HL-60 (cell line): ENCODE measurements at regions not wholly inside any gene's neighbourhood (a gene's known extent, or its start where the extent isn't known, plus 50 kb on each side); places are given as distances from the start of the nearest gene placed in this dataset.

Experiments used
- TF ChIP-seq, protein P1 (sequence below): IDR thresholded peaks from 2 replicates; pipeline ENCODE4 v1.6.1; 2012; ENCODE audit warnings: low read depth; ENCODE audit not compliant: insufficient replicate concordance
- TF ChIP-seq, protein P2 (sequence below): IDR thresholded peaks from one replicate; pipeline ENCODE4 v1.5.1; 2011; ENCODE audit warnings: low read length, control low read depth, inconsistent platforms; ENCODE audit not compliant: insufficient read depth

DNA sequence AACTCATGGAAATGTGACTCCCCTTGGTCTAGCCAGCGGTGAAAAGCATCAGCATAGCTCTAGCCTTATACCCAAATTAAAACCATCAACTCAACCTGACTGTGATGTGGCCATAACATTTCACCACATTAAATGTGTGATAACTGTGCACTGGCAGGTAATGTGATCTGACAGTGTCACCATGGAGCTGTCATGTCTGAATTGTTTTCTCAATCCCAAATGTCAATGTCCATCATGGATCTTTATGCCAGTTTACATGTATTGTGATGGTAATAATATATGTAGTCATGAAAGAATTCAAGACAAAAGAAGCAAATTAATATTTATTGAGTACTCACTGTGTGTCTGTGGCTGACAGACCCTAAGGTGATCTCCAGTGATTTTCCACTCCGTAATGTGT is 213.4 kb upstream of the EOMES start:
- TF ChIP-seq, protein P1, sequence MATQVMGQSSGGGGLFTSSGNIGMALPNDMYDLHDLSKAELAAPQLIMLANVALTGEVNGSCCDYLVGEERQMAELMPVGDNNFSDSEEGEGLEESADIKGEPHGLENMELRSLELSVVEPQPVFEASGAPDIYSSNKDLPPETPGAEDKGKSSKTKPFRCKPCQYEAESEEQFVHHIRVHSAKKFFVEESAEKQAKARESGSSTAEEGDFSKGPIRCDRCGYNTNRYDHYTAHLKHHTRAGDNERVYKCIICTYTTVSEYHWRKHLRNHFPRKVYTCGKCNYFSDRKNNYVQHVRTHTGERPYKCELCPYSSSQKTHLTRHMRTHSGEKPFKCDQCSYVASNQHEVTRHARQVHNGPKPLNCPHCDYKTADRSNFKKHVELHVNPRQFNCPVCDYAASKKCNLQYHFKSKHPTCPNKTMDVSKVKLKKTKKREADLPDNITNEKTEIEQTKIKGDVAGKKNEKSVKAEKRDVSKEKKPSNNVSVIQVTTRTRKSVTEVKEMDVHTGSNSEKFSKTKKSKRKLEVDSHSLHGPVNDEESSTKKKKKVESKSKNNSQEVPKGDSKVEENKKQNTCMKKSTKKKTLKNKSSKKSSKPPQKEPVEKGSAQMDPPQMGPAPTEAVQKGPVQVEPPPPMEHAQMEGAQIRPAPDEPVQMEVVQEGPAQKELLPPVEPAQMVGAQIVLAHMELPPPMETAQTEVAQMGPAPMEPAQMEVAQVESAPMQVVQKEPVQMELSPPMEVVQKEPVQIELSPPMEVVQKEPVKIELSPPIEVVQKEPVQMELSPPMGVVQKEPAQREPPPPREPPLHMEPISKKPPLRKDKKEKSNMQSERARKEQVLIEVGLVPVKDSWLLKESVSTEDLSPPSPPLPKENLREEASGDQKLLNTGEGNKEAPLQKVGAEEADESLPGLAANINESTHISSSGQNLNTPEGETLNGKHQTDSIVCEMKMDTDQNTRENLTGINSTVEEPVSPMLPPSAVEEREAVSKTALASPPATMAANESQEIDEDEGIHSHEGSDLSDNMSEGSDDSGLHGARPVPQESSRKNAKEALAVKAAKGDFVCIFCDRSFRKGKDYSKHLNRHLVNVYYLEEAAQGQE: no peak
- TF ChIP-seq, protein P2, sequence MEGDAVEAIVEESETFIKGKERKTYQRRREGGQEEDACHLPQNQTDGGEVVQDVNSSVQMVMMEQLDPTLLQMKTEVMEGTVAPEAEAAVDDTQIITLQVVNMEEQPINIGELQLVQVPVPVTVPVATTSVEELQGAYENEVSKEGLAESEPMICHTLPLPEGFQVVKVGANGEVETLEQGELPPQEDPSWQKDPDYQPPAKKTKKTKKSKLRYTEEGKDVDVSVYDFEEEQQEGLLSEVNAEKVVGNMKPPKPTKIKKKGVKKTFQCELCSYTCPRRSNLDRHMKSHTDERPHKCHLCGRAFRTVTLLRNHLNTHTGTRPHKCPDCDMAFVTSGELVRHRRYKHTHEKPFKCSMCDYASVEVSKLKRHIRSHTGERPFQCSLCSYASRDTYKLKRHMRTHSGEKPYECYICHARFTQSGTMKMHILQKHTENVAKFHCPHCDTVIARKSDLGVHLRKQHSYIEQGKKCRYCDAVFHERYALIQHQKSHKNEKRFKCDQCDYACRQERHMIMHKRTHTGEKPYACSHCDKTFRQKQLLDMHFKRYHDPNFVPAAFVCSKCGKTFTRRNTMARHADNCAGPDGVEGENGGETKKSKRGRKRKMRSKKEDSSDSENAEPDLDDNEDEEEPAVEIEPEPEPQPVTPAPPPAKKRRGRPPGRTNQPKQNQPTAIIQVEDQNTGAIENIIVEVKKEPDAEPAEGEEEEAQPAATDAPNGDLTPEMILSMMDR: no peak
